Cortex of kidney (tissue), 1 donor: ENCODE measurements at regions not wholly inside any gene's neighbourhood (a gene's known extent, or its start where the extent isn't known, plus 50 kb on each side); places are given as distances from the start of the nearest gene placed in this dataset.
"Not testable (repeated sequence)": the region's sequence is repeated elsewhere in the genome, so short reads cannot be mapped to it uniquely, and the experiment has no call there.

Source experiments
- DNase-seq: peaks from one replicate; lab custom pipeline; 2025; lab: John Stamatoyannopoulos, UW

DNA sequence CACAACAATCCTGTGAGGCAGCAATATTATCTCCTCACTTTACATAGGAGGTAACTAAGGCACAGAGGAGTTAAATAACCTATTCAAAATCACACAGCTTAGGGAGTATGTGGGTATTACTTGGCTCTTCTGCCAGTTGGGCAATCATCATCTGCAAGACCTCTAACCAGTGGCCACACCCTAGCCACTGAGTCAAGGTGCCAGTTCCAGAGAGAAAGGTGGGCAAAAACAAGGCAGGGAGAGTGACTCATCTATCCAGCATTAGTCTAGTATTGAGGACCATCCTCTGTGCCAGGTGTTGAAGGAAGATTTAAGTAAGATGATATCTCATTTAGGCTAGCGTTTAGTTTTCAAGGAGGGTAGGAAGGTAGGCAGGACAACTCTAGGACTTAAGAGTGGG lies 113.9 kb upstream of the EOLA2 start:
- no peak for DNase-seq

DNA sequence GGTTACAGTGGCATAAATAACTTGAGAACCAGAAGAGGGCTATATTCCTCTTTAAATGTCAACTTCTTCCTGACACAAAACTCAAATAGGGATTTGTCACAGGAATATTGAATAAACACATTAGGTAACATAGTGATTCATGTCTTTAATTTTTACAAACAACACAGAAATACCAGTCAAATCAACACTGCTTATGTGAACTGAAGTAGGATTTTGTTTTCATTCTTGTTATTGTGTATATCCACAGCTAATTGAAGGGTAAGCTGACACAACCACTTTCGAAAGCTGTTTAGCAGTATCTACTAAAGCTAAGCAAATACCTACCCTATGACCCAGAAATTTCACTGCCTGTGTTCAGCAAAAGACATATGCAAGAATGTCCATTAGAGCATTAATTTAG lies 120.4 kb upstream of the EOLA2 start:
- DNase-seq: no peak

DNA sequence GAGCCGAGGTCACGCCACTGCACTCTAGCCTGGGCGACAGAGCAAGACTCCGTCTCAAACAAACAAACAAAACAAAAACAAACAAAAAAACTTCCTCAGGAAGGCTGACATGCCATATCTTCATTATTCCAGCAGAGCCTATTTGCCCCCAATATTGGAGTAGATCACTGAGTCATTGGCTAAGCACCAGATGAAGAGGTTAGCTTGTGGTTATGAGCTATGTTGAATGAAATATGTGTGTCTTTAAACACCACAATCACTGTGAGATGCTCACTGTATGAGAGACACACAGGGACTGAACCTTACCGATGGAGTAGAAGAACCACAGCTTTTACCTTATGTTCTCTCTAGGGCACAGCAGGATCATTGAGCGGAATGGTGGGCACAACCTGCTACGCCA lies 122.1 kb upstream of the EOLA2 start:
- DNase-seq: no peak

DNA sequence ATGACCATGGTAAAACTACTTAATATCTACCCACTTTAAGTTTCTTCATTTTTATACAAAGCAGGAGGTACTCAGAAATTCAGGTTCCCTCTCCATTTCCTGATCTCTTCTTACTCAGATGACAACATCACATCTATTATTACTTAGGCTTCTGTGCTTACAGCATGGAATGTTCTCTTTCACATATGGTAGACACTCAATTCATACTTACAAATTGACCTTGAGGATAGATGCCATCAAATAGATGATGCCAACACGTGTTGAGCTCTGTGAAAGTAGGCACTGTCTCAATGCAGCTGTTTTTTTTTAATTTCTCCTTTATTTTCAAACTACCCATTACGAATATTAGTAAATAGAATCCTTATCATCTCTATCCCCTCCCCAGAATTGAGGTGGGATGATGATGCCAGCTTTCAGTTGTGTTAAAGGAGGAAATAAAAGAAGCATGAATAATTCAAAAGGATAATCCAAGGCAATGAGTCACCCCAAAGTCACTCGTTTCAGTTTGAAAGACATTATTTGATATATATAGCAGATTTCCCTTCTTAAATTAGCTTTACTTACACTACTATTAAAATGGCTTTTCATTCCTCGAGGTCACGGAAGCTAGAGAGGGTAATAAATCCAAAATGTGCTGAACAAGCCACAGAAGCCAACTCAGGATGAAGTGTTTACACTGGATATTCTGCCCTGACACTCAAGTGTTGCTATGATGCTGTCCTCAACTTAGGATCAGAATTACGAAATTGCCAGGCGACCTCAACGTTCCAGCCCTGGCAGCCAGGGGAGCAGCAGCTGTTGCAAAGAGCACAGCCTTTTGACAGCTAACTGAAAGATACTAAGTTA lies 124.2 kb upstream of the EOLA2 start:
- DNase-seq: no peak

DNA sequence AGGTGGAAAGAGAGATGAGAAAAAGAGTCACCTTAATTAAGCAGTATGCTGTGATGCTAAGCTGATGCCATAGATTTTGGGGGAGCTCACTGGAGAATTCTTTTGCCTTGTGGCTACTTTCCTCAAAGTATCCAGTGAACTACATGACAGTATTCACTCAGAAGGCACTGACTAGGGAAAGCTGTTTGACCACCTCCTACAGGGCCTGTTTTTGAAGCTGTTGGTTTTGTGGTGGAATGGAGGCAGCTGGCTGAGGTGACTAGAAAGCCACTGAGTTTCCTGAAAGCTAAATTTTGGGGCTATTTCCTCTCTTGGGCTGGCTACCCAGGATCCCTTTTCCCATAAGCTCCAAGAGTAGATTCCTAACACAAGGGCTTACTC lies 124.8 kb upstream of the EOLA2 start:
- DNase-seq: no peak

DNA sequence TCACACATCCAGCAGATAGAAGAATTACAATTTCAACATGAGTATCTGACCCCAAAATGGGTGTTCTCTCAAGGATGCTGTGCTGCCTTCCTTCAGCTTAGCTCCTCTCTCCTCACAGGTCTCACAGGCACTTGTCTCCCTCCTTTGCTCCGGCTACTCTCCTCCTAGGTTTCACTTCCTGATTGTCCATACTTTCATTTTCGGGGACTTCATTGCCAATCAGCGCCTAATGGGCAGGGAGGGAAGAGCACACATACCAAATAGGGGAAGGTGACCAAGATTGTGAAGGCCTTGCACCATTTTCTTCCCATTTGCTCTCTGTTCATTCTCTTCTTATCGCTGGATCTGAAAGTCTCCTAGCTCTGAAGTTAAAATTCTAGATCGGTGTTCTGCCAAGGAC lies 125.4 kb upstream of the EOLA2 start:
- no peak for DNase-seq

DNA sequence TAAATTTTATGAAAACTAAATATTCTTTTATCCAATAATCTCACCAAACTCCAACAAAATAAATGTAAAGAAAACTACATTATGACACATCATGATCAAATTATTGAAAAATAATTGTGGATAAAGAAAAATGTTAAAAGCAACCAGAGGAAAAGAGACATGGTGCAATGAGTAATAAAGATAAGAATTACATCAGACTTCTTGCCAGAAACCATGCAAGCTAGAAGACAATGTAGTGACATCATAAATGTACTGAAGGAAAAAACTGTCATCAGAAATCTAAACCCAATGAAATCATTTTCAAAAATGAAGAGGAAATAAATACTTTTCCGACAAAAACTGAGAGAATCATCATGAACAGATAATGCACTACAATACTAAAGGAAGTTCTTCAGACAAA lies 135.9 kb upstream of the EOLA2 start:
- DNase-seq: no peak

DNA sequence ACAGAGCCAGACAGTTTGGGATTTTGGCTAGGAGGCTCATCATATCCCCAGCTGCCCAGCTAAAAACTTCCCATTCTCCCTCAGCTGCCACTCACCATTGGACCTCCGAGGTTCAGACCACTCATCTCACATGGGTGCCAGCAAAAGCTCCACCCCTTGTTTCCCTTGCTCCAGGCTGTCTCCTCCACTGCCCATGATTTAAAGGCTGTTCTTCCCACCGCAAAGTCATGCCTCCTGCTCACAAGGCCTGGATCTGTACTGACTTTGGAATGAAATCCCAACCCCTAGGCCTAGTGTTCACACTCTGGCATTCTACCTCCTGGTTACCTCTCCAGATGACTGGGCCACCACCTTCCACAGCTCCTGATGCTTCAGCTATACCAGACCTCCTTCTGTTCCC lies 142.2 kb upstream of the EOLA2 start:
- DNase-seq: no peak

DNA sequence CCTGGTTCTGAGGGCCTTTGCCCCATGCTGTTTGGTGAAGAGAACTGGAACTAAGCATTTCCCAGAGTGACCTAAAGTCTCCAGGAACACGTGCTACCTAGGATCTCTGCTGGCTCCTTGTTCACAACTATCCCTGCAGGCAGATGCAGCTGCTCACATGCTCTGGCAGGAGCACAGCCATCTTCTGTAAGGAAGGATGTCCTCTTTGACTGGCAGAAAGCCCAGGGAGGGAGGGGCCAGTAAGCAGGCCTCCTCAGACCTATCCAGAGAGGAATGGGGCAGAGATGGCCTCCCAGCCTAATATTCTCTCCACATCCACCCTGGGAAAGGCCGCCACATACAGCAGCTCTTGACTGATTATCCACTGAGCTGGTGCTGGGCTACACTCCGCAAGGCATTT lies 142.8 kb upstream of the EOLA2 start:
- no peak for DNase-seq

DNA sequence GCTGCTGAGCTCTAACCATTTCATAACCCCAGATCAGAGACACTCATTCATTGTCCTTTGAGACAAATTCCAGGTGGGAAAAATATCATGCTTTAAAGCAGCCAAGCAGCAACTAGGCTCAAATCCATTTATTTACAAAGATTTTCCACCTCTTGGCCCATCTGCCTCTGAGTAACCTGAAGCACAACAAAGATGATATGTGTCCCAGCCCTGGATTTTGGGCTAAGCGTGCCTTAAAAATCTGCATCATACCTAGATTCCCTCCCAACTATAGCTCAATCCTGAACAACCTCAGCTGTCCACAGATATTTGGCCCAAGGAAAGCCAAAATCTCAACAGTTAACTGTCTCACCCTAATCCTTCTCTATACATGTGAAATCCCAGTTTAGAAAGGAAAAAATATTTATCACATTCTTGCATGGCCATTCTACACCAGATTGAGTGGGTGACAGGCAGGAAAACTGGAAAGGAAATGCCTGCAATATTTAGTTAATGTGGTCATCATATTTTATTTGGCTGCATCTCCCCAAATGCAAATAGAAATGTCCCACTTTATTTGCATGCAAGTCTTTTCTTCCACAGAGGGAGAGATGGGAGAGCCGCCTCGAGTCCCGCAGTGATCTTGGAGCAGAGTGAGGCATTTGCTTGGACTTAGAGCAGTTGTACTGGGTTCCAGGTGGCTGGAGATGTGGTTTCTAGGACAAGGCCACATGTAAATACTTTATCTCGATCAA lies 146.4 kb upstream of the EOLA2 start:
- no peak for DNase-seq

DNA sequence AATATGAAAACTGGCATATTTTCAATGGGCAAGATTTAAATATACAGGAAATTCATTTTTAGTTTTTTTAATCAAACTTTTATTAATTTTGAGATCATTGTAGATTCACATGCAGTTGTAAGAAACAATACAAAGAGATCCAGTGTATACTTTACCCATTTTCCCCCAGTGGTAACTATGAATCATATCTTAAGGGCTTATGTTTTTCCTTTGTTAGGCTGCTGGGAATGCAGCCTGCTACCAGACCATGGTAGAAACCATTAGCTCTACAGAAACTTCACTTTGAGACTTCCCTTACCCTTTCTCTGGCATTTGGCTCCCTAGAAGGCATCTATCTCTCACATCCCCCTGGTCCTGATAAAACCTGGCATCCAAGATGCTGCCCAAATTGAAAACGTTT lies 147.6 kb upstream of the EOLA2 start:
- DNase-seq: no peak

DNA sequence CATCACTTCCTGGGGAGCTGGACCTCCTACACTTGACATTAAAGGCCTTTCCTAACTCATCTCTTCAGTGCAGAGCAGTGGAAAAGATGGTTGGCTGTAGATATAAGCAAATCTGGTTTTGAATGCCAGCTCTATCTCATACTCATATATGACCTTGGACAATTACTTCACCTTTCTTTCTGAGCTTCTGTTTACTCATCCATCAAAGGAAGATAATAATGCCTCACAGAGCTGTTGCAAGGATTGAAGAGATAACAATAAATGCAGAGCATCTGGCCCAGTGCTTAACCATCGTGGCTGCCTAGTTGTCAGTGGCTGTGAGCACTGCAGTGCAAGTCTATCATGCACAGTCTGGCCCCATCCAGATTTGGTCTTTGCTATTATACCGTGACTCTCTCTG lies 148.1 kb upstream of the EOLA2 start:
- DNase-seq: no peak

DNA sequence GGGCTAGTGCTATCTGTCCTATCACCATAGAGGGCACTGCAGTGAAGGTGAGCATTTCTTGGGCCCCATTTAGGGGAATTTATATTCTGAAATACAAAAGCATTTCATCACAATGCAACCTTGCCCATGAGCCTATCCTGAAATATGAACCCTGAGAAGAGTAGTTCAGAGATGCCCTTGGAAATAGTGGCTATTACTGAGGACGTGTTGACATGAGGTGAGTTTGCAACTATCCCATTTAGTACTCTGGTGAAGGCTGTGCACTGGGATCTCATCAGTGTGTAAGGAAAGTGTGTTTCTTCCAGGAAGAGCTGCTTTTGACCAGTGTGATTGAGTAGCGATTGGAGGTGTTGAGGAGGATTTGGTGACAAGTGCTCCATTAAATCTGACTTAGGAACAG lies 149.3 kb upstream of the EOLA2 start:
- DNase-seq: no peak

DNA sequence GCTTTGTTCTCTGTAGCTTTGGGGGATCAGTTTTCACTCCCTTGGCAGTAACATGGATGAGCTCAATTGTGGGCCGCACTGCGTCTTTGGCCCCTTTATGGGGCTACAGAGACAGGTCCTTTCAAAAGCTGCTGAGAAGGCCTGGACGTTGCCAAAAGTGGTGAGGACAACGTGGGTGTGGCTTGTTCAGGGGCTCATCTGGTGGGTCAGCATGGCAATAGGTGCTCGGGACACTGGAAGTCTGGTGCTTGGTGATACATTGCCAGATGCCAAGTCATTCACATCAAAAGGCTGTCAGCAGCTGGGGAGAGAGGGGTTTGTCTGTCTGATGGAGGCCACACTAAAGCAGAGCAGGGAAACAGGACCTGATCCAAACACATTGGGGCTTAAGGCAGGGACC lies 149.8 kb upstream of the EOLA2 start:
- DNase-seq: no peak

DNA sequence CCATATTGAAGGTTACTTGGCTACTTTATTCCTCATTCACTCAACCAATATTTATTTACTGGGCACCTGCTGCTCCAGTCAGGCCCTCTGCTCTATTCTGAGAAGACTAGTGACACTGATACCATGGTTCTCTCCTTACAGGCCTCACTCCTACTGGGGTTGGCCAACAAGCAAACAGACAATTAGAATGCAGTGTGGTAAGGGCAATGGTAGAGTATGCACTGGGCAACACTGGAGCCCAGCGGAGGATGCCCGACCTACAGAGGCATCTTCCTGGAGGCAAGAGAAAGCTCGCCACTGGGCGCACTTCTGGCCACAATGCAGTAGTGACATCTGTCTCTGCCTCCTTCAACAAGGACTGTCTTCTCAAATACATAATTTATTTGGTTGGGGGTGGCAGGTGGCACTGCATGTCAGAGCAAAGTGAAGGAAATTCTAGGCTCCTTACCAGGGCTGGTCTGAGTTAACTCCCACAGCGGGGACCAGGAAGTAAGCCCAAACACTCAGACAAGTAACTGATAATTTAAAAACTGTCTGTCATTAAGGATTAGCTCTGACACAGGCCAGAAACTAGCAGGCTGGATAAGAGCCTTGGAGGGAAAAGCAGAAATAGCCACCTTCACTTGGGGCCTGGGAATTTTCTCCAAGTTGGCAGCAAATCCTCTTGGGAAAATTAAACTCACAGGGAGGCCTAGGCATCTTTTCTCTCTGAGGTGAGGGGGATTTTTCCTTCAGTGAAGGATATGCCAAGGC lies 150.7 kb upstream of the EOLA2 start:
- no peak for DNase-seq

DNA sequence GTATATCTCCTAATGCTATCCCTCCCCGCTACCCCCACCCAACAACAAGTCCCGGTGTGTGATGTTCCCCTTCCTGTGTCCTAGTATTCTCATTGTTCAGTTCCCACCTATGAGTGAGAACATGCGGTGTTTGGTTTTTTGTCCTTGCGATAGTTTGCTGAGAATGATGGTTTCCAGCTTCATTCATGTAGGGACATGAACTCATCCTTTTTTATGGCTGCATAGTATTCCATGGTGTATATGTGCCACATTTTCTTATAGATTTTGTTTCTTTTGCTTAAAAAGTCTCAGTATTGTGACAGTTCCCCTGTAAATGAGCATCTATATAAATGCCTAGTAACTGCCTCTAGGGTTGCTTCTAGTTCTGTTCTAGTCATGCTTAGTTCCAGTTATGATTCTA lies 153.0 kb upstream of the EOLA2 start:
- DNase-seq: not testable (repeated sequence)

DNA sequence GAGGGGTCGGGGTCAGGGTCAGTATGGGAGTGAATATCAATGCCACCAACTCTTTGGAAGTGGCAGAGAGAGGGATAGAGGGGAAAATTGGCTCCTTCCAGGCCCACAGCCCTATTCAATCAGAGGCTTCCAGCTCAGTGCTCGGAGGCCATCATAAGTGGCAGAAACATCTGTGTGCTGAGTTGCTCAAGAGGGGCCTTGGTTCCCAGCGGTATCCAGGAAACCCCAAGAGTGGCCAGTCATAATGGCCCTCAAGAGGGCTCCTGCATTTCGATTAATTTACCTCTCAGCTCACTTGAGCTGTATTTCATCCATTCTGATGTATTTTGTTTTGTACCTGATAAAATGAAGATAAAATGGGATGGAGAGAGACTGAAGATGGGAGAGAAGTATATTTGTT lies 154.3 kb upstream of the EOLA2 start:
- DNase-seq: no peak

DNA sequence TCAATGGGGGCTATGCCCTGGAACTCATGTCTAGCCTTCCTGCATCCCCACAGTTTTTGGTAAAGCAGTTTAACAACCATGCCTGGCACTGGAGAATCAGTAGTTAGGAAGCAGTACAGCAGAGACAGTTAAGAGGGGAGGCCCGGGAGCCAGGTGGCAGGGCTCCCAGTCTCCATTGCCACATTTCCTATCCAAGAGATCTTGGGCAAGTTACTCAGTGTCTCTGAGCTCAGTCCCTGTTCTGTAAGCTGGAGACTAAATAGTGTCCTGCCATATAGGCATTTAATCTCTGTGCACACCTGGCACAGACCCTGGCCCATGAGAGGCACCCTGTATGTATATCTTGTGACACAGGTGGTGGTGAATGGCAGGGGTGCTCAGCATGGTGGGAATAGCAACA lies 156.1 kb upstream of the EOLA2 start:
- no peak for DNase-seq

DNA sequence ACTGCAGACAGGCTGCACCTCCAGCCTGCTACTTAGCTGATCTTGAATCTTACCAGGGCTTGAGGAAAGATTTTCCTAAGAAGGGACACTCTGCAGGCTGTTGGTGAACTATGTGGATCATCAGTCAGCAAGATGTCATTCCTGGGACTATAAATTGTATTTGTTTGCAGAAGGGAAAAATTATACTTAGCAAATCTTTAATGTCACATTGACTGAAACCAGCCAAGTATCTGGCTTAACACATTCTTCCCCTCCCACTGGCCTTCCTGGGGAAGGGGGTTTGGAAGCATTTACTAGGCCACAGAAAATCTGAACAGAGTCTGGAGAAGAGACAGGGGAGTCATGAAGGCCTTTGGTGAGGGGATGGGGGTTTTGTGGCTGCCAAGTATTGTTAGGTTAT lies 156.7 kb upstream of the EOLA2 start:
- DNase-seq: no peak

DNA sequence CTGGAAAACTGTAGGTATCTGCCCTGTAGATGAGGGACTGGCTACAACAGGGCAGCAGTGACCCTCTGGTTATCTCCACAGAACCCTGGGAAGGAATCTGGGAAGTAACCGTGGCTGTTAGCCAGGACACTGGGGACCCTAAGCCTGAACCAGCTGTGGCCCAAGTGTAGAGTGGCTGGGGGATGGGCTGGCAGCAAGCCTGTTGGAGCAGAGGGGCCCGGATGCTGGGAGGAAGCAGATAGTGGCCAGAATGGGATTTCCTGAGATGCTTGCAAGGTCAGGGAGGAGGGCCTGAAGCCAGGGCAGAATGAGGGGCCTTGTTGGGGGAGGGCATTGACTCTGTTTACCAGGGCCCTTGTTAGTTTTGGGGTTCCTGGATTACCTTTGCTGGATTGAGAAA lies 161.0 kb upstream of the EOLA2 start:
- no peak for DNase-seq

DNA sequence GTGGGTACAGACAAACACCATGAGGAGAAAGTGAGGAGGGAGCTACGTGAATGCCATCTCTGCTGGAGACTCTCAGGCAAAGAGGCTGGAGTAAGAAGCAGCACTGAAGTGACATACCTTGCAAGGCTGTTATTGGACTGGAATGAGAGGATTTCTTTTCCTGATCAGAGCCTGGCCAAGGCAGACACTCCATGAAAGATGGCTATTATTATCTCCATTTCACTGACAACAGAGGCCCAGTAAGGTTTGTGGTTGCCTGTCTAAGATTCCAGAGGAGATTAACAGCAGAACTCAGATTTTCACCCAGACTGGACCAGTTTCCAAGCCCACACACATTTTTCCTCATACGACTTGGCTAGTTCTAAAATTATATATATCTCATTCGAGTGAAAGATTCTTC lies 162.0 kb upstream of the EOLA2 start:
- DNase-seq: no peak

DNA sequence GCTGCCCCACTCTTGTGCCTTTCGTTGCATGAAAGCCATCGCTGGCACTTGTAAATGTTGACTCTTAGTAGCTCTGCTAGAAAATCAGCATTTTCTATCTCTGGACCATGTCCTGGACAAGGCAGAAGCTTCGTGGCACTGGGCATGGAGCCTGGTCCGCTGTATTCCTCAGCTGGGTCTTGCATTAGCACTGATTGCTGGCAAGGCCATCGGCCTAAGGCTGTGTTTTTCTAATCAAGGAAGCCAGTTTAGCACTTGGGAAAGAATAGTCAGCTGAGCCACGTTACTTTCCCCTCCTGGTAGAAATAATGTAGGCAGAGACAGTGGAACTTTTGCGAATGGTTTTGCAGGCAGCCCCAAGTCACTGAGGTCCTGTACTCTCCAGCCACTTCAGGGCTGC lies 180.2 kb upstream of the EOLA2 start:
- DNase-seq: no peak

DNA sequence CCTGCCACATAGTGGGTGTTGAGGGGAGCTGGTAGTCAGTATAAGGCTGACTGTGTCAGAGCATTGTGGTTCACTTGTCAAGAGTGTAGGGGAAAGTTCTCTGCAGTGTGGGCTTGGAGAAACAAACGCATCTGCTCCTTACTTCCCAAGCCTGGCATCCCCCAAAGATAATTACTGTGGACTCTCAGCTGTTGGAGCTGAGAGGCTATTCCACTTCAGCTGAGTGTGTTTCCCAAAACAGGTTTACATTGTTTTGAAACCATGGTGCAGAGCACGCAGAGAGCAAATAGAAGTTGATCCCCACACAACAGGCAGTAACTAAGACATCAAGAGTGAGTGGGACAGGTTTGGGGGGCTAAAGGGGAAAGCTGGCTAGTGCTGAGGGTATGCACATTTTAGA lies 181.0 kb upstream of the EOLA2 start:
- no peak for DNase-seq
